GM12874 (cell line): ENCODE measurements at regions not wholly inside any gene's neighbourhood (a gene's known extent, or its start where the extent isn't known, plus 50 kb on each side); places are given as distances from the start of the nearest gene placed in this dataset.

Source experiments
- CTCF ChIP-seq: IDR thresholded peaks from 2 replicates; pipeline ENCODE4 v1.5.1; 2011; ENCODE audit warnings: low read depth, mild to moderate bottlenecking, control low read depth, low read length, moderate library complexity; ENCODE audit not compliant: insufficient read depth

- TF ChIP-seq CTCF = no peak
Measured at GRCh38 chr4:44016570-44017421, 431.8 kb downstream of the KCTD8 start.

GRCh38 chr4:44017422-44017739 lies 431.2 kb downstream of the KCTD8 start:
- no peak for TF ChIP-seq CTCF

GRCh38 chr4:44019721-44020120 lies 428.9 kb downstream of the KCTD8 start:
- TF ChIP-seq CTCF = no peak

GRCh38 chr4:44025376-44026020 lies 423.1 kb downstream of the KCTD8 start:
- TF ChIP-seq CTCF = no peak

- TF ChIP-seq CTCF = no peak
Measured at GRCh38 chr4:44038811-44039210, 409.8 kb downstream of the KCTD8 start.

- TF ChIP-seq CTCF = no peak
Measured at GRCh38 chr4:44046491-44046890, 402.1 kb downstream of the KCTD8 start.

GRCh38 chr4:44056721-44057151 lies 391.9 kb downstream of the KCTD8 start:
- TF ChIP-seq CTCF = no peak
